ENCODE measurements at regions not wholly inside any gene's neighbourhood (a gene's known extent, or its start where the extent isn't known, plus 50 kb on each side); places are given as distances from the start of the nearest gene placed in this dataset.
"Not testable (repeated sequence)": the region's sequence is repeated elsewhere in the genome, so short reads cannot be mapped to it uniquely, and the experiment has no call there.

DNA sequence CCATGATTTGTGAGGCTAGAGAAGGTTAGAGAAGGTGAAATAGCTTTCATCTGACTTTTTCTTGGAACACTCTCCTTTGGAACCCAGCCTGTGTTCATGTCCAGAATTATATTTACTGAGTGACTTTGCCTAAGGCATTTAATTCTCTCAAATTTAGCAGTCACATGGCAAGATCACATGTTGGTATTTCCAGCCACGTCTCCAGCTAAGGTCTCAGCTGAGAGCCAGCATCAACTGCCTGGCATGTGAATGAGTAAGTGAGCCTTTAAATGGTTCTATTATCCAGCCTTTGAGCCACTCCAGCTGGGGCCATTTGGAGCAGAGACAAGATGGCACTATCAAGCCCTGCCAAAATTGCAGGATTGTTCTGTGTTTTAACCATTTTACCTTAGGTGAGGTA is 130.2 kb upstream of the SGO1 start:
- DNase-seq: no peak

DNA sequence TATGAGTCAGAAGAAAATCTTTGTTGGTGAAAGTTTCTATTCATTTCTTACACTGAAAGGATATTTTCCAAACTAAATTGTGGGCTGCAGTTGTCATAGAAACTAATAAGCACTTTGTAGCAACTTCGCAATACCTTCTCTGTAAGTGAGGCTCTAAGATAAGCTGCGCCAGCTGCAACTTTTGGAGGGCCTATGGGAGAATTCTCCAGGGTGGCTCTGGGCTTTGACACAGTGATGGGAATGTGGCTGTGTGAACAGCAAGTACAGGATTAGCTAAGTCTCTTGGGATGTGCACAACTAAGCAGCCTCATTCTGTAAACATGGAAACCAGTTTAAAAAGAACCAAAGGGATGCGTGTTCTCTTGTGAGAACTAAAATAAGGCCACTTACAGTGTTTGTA is 124.6 kb upstream of the SGO1 start:
- no peak for DNase-seq

GRCh38 chr3:20307383-20307782 is 121.4 kb upstream of the SGO1 start:
- no peak for DNase-seq

DNA sequence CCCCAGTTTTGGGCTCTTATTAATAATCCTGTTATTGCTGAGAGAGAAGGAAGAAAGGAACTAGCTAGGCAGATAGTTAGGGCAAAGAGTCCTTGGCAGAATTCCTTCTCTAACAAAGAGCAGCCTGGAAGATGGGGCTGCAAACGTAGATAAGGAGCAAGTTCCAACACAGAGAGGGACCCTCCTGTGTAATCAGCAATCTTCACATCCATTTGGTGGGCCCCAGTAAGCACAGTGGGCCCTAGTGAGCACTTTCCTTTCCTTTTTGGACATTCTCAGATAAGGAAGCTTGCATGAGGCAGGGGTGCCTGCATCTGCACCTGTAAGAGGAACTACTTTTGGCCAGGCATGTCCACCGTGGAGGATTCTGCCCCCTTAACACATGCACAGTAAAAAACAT is 119.6 kb upstream of the SGO1 start:
- no peak for DNase-seq

DNA sequence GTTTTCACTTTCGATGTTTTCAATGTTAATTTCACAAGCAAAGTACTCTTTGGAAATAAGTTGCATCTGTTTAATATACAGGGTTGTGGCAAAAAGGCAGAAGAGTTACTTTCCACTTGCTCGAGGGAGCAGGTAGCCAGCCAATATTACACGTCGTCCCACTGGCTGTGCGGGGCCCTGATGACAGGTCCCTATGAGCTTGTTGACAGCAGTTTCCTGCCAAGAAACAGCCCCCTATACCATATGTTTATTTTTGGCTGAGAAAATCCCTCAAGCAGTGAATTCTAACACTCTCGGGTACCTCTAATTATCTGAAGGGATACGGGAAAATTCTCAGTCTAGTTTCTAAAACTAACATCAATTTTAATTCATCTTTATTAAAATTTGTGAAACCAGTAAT is 116.8 kb upstream of the SGO1 start:
- DNase-seq: no peak

- no peak for DNase-seq
Measured at GRCh38 chr3:20288050-20288449, 102.0 kb upstream of the SGO1 start.

DNA sequence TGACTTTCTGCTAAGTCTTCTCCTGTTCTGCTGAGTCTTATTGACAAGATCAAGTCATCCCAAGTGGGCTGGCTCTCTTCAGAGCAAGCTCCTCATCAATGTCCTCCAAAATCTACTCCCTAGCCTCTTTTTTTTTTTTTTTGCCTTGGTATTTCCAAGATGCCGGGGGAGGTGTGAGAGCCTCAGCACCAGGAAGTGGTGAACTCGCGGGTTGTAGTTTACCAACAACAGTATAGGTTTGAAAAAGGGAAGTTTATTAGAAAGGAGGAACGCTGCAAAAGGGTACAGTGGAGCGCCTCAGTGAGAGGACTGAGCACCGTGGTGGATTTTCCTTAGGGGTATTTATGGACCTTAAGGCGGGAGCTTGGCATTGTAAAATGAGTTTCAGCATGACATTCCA is 94.3 kb upstream of the SGO1 start:
- DNase-seq: no peak

- not testable (repeated sequence) for DNase-seq
Measured at GRCh38 chr3:20265977-20266376, 80.0 kb upstream of the SGO1 start.

DNA sequence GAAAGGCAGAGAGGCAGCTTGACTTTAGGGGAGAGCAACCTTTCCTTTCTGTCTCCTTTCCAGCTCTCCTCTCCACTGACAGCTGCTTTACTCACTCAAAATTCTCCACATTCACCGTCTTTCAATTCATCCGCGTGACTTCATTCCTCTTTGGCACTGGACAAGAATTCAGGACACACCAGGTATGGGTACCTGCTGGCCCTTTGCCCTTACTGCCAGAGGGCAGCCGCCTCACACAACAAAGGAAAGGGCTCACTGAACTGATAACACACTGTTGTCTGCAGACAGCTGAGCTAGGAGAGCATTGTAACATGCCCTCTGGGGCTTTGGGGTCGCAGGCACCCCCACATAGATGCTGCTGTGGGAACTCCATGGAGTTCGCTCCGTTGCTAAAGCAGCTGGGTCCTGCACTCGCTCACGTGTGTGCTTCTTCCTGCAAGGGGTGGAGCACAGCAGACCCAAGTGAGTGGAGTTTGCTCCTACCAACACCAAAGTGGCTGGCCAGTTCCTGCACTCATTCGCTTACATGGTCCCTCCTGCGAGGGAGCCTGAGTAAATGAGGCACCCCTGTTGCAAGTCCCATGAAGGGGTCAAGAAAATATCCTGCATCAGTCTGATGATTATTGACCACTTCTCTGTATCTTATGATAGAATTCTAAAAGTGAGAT is 79.0 kb upstream of the SGO1 start:
- no peak for DNase-seq

GRCh38 chr3:20258371-20258770 is 72.4 kb upstream of the SGO1 start:
- DNase-seq: no peak

DNA sequence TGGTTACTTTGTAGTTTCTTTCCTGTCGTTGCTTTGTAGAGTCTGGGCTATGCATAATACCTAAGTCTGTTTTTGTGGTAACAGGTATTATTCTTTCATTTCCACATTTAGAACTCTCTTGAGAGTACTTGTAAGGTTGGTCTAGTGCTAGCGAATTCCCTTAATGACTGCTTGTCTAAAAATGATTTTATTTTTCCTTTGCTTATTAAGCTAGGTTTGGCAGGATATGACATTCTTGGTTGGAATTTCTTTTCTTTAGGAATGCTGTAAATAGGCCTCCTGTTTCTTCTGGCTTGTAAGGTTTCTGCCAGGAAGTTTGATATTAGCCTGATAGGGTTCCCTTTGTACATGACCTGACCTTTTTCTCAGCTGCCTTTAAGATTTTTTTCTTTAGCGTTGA is 70.1 kb upstream of the SGO1 start:
- no peak for DNase-seq

DNA sequence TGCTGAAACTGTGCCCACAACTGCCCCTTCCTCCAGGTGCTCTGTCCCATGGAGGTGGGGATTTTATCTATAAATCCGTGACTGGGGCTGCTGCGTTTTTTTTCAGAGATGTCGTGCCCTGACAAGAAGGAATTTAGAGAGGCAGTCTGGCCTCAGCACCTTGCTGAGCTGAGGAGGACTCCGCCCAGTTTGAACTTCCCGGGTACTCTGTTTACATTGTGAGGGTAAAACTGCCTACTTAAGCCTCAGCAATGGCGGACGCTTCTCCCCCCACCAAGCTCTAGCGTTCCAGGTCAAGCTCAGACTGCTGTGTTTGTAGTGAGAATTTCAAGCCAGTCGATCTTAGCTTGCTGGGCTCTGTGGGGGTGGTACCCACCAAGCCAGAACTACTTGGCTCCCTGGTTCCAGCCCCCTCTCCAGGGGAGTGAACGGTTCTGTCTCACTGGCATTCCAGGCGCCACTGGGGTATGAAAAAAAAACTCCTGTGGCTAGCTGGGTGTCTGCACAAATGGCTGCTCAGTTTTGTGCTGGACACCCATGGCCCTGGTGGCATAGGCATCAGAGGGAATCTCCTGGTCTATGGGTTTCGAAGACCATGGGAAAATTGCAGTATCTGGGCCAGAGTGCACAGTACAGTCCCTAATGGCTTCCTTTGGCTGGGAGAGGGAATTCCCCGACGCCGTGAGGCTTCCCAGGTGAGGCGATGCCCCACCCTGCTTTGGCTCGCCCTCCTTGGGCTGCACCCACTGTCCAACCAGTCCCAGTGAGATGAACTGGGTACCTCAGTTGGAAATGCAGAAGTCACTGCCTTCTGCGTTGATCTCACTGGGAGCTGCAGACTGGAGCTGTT is 68.5 kb upstream of the SGO1 start:
- DNase-seq: no peak

DNA sequence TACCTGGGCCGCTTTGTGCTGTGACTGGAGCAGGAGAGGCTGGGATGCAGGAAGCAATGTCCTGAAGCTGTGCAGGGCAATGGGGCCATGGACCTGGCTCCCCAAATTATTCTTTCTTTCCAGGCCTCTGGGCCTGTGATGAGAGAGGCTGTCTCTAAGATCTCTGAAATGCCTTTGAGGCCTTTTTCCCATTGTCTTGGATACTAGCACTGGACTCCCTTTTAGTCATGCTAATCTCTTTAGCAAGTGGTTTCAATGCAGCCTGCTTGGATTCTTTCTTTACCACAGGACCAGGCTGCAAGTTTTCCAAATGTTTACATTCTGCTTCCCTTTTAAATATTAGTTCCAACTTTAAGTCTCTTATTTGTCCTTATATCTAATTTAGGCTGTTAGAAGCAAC is 64.8 kb upstream of the SGO1 start:
- DNase-seq: no peak

GRCh38 chr3:20250314-20250713 is 64.3 kb upstream of the SGO1 start:
- DNase-seq: no peak

- no peak for DNase-seq
Measured at GRCh38 chr3:20246662-20247061, 60.7 kb upstream of the SGO1 start.

GRCh38 chr3:20245781-20246180 is 59.8 kb upstream of the SGO1 start:
- DNase-seq: no peak

DNA sequence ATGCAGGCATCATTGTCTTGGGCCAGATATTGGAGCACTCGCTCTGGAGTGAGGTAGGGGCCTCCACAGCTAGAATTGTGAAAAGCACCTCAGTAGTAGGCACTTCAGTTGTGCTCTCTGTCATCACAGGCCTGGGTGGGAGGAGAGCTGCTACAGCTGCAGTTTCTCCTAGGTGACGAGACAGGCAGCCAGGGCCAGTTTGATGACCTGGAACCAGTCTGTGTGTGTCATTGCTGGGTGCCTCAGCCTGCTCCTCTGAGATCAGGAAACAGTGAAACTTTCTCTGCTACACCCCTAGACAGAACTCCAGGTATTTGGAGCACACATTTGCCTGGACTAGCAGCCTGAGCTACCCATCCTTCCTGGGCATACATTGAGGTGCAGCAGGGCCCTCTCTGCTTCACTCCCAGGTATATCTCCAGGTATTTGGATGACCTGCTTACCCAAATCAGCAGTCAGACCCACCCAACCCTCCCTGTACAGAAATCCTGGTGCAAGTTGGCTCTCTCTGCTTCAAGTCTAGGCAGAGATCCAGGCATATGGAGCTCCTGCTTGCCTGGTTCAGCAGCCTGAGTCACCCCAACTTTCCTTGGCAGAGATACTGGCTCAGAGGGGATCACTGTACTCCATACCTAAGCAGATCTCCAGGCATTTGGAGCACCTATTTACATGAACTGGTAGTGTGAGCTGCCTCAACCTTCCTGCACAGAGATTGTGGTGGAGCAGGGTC is 54.3 kb upstream of the SGO1 start:
- DNase-seq: no peak

- not testable (repeated sequence) for DNase-seq
Measured at GRCh38 chr3:20238199-20238598, 52.2 kb upstream of the SGO1 start.

GRCh38 chr3:20236603-20237002 is 50.6 kb upstream of the SGO1 start:
- DNase-seq: no peak
